Progenitor cell of endocrine pancreas (in vitro differentiated cells): ENCODE measurements at regions not wholly inside any gene's neighbourhood (a gene's known extent, or its start where the extent isn't known, plus 50 kb on each side); places are given as distances from the start of the nearest gene placed in this dataset.

Experiments
- DNase-seq: peaks from one replicate; pipeline ENCODE4 v3.0.0; 2021; ENCODE audit warnings: low spot score; ENCODE audit not compliant: unreplicated experiment
- H3K27ac Mint-ChIP-seq: 2 replicates; pipeline ENCODE4 v1.8.0; 2021; ENCODE audit warnings: mild to moderate bottlenecking, moderate library complexity, mixed read lengths
- H3K27me3 Mint-ChIP-seq: 2 replicates; pipeline ENCODE4 v1.8.0; 2021; ENCODE audit warnings: mixed read lengths
- H3K36me3 Mint-ChIP-seq: 2 replicates; pipeline ENCODE4 v1.8.0; 2022; ENCODE audit warnings: mixed read lengths; ENCODE audit not compliant: insufficient read depth
- H3K4me1 Mint-ChIP-seq: 2 replicates; pipeline ENCODE4 v1.8.0; 2021; ENCODE audit warnings: low read depth, mixed read lengths
- H3K4me3 Mint-ChIP-seq: 2 replicates; pipeline ENCODE4 v1.8.0; 2021; ENCODE audit warnings: low read depth, mild to moderate bottlenecking, moderate library complexity, mixed read lengths
- H3K9me3 Mint-ChIP-seq: 2 replicates; pipeline ENCODE4 v1.8.0; 2021; ENCODE audit warnings: low read depth, mixed read lengths
- TF ChIP-seq, protein P1 (sequence below): fragments of 200-600 bp; sonication (generic); IDR thresholded peaks from one replicate; pipeline ENCODE4 v1.5.0; 2021; ENCODE audit warnings: antibody characterized with exemption, mild to moderate bottlenecking; ENCODE audit not compliant: unreplicated experiment

DNA sequence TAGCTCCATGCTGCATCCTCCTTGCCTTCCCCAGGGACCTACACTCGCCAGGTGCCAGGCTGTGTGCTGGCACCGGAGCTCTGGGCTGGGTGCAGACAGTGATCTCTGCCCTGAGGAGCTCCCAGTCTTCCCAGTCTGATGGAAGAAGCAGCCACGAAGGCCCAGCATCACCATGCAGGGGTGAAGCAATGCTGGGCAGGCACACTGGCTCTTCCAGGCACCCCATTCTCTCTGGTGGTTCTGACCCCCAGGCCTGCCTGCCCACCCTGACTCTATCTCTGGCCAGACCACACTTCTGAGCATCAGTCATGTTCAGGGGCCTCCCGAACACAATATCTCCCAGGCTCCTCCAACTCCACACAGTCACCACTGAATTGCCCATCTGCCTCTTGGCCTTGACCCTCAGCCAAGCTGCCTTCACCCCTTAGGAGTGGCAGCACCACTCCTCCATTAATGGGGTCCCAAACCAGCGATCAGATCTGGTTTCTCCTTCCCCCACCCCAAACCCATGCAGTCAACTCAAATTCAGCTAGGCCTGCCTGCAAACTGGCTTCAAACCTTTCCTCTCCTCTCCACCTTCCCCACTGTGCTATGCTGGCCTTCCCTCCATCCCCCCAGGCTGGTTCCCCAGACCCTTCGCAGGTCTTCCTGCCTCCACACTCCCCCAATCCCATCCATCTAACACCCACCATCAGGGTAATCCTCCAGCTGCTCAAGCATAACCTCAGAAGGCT lies 102.7 kb upstream of the MVB12B start:
- TF ChIP-seq, protein P1, sequence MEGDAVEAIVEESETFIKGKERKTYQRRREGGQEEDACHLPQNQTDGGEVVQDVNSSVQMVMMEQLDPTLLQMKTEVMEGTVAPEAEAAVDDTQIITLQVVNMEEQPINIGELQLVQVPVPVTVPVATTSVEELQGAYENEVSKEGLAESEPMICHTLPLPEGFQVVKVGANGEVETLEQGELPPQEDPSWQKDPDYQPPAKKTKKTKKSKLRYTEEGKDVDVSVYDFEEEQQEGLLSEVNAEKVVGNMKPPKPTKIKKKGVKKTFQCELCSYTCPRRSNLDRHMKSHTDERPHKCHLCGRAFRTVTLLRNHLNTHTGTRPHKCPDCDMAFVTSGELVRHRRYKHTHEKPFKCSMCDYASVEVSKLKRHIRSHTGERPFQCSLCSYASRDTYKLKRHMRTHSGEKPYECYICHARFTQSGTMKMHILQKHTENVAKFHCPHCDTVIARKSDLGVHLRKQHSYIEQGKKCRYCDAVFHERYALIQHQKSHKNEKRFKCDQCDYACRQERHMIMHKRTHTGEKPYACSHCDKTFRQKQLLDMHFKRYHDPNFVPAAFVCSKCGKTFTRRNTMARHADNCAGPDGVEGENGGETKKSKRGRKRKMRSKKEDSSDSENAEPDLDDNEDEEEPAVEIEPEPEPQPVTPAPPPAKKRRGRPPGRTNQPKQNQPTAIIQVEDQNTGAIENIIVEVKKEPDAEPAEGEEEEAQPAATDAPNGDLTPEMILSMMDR = no peak
- no peak overlapping the region for H3K4me3 Mint-ChIP-seq
- H3K4me1 Mint-ChIP-seq = peaks cover 1% of the 10 kb centered on the region
- H3K9me3 Mint-ChIP-seq = peaks cover 4% of the 10 kb centered on the region
- peaks cover 46% of the 10 kb centered on the region for H3K27me3 Mint-ChIP-seq
- H3K36me3 Mint-ChIP-seq = no peaks in the 10 kb centered on the region
- DNase-seq = no peak
- H3K27ac Mint-ChIP-seq = no peak overlapping the region

DNA sequence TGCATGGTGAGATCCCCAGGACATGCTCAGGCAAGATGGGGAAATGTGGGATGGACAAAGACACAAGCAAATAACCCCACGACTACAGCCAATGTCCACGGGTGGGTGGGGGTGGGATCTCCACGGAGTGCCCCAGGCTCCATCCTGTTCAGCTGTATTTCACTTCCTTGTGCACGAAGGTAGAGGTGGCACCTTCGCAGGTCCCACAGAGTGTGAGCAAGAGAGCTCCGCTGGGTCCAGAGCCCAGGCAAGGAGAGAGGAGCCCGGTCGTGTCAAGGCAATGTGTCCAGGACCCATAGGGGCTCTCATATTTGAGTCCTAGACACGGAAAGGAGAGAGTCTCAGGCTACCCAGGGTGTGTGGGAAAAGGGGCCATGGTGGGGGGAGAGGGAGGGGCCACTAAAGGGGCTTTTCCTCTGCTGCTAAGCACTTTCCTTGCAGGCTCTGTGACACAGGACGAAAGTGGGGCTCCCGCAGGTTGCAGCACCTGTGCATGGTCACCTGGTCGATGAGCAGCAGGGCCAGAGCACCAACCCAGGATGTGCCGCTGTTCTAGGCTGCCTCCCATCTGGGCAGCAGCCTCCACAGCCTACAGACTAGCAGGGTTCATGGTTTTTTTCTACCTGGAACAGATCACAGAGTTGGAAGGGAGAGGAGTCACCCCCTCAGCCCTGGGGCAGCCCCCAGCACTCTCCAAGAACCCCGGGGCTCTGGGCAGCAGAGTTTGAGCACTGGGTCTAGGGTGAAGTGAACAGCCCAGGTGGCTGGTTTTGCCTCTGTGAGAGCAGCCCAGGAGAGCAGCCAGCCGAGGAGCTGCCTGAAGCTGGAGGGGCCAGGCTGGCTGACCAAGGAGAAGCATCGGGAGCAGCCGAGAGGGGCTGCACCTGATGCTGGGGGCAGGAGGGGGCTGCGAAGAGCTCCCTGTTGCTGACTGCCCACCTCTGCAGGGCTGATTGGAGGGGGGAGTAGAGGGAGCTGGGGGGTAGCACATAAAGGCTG lies 100.7 kb upstream of the MVB12B start:
- TF ChIP-seq, protein P1 = no peak
- DNase-seq = no peak
- H3K4me3 Mint-ChIP-seq = no peak overlapping the region
- peaks cover 1% of the 10 kb centered on the region for H3K4me1 Mint-ChIP-seq
- H3K27me3 Mint-ChIP-seq = peaks cover 49% of the 10 kb centered on the region
- H3K9me3 Mint-ChIP-seq = peaks cover 1% of the 10 kb centered on the region
- no peaks in the 10 kb centered on the region for H3K36me3 Mint-ChIP-seq
- no peak overlapping the region for H3K27ac Mint-ChIP-seq

DNA sequence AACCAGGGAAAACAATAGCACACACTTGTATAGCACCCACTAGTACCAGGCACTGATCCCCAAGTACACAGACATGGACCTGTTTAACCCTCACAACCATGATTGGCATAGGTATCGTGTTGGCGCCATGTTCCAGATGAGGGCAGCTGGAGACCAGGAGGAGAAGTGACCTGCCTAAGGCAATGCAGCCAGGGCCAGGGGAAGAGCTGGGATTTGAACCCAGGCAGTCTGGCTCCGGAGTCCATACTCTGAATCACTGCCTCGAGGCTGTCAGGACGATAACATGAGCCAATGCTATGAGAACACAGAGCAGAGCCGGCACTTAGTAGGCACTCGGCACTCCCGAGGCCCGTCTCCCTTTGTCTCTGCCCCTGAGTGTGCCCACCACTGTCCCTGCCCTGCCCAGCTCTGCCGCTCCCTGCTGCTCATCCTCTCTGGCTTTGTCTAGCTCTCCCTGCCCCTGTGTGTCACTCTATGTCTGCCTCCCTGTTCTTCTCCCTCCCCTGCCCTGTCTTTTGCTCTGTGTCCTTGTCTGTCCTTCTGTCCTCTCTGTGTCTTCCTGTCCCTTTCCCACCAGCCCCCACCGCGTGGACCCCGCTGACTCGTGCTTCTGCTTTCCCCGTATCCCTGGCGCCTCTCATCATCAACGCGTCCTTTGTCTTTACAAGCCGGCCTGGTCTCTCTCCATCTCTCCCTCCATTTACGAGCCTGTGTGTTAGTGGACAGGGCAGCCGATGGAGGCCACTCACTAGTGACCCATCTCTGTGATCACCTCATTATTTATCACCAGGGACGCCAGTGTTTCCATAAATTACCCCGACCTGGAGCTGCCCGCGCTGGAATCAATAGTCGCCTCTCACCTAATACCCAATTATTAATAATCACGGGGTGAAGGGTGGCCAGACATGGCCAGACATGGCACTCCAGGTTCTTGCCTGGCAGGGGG lies 99.4 kb upstream of the MVB12B start:
- DNase-seq = no peak
- Mint-ChIP-seq H3K9me3 (no peaks in the 10 kb centered on the region), H3K27me3 (peaks cover 50% of the 10 kb centered on the region), H3K36me3 (no peaks in the 10 kb centered on the region), H3K4me1 (peaks cover 1% of the 10 kb centered on the region), H3K4me3 (no peak overlapping the region), H3K27ac (no peak overlapping the region)
- TF ChIP-seq, protein P1 = no peak

DNA sequence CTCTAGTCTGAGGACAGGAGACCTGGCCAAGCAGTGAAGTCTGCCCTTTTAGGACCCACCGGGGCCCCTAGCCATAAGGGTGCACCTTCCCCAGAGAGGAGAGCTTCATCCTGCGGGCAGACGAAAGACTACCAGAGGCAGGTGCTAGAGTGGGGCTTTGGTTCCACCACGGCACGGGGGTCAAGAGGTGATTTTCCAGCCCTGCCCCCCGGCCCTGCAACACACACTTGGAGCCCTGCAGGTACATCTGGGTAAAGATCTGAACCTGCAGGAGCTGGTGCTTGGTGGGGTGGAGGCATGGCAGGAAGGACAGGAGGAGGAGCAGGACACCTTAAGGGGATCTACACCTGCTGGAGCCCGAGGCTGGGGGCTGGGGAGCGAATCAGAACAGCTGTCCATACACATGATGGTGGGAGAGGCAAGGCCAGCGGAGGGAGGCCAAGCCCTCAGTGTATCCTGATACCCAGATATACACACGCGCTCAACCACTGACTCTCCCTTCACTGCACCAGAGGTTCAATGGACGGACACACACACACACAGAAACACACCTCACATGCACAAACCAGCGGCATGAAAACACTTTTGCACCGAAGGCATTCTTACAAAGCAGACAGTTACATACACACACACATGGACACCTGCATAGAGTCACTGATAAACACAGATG lies 98.4 kb upstream of the MVB12B start:
- Mint-ChIP-seq H3K27me3 (peaks cover 53% of the 10 kb centered on the region), H3K4me1 (peaks cover 1% of the 10 kb centered on the region), H3K4me3 (no peak overlapping the region), H3K36me3 (no peaks in the 10 kb centered on the region), H3K27ac (no peak overlapping the region), H3K9me3 (no peaks in the 10 kb centered on the region)
- TF ChIP-seq, protein P1 = no peak
- no peak for DNase-seq
